Fibroblast of the aortic adventitia (primary cell): ENCODE measurements at regions not wholly inside any gene's neighbourhood (a gene's known extent, or its start where the extent isn't known, plus 50 kb on each side); places are given as distances from the start of the nearest gene placed in this dataset.

Experiments
- DNase-seq: peaks from one replicate; pipeline ENCODE4 v3.0.0-alpha.2; 2010; ENCODE audit warnings: low read depth
- H3K4me3 ChIP-seq: 2 replicates; pipeline ENCODE4 v1.5.1; 2011; ENCODE audit warnings: low read depth, mild to moderate bottlenecking, control low read depth, low read length, moderate library complexity
- TF ChIP-seq, protein P1 (sequence below): IDR thresholded peaks from 2 replicates; pipeline ENCODE4 v1.5.1; 2011; ENCODE audit warnings: mild to moderate bottlenecking, low read length, control low read depth, inconsistent platforms; ENCODE audit not compliant: insufficient read depth

DNA sequence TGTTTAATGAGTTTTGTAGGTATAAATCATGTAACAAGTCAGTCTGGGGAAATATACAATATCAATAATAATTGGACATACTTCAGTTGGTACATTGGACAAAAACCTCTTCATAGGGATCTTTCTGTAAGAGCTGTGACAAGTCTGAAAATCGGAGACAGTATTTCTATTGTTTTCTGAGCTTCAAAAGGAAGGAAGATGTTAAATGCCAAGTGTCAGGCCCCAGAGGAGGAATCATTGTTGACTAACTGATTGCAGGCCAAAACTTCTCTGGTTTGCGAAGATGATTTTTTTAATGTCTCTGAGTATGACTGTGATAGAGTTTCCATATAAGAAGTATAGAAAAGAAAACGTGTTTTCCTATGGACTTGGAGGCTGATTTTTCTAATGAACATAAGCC lies 316.4 kb downstream of the RNF144B start:
- H3K4me3 ChIP-seq: no peak overlapping the region
- TF ChIP-seq, protein P1, sequence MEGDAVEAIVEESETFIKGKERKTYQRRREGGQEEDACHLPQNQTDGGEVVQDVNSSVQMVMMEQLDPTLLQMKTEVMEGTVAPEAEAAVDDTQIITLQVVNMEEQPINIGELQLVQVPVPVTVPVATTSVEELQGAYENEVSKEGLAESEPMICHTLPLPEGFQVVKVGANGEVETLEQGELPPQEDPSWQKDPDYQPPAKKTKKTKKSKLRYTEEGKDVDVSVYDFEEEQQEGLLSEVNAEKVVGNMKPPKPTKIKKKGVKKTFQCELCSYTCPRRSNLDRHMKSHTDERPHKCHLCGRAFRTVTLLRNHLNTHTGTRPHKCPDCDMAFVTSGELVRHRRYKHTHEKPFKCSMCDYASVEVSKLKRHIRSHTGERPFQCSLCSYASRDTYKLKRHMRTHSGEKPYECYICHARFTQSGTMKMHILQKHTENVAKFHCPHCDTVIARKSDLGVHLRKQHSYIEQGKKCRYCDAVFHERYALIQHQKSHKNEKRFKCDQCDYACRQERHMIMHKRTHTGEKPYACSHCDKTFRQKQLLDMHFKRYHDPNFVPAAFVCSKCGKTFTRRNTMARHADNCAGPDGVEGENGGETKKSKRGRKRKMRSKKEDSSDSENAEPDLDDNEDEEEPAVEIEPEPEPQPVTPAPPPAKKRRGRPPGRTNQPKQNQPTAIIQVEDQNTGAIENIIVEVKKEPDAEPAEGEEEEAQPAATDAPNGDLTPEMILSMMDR: no peak
- DNase-seq: no peak

DNA sequence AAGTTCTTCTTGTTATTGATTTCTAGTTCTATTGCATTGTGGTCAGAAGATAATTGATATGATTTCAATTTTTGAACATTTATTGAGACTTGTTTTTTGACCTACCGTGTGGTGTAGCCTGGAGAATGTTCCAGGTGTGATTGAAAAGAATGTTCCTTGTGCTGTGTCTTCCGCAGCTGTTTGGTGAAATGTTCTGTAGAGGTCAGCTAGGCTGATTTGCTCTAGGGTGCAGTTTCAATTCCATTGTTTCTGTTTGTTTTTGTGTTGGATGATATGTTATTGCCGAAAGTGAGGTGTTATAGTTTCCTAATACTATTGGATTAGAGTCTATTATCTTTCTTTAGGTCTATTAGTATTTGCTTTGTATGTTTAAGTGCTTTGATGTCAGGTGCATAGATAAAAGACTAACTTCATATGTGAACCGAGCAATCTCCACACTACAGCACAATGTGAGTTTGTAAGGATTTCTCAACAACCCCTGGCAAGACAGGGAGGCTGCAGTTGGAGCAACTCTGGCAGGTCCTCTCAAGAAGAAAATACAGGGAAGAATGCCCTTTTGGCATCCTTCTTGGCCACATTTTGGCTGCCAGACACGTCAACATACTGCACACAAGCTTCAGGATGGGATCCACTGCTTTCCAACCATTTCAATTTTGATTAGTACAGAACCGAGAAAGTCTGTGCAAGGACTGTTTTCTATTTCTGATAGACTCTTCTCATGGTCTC lies 320.7 kb downstream of the RNF144B start:
- no peak for DNase-seq
- no peak overlapping the region for H3K4me3 ChIP-seq
- TF ChIP-seq, protein P1: no peak

DNA sequence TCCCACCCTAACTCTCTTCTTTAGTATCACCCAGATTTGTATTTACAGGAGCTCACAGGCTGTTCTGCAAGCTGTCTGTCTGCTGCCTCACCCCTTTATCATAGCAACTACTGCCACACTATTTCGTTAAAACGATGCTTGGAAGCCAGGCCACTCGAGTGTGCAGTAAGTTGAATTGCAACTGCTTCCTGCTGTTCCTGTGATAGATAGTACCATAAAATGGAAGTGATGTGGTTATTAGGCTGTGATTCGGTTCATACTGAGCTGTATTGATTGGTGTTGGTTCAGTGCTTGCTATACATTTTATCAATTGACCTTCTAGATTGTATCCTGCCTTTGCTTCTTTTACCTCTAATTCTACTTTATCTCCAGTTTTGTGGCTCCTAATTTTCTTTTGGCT lies 325.4 kb downstream of the RNF144B start:
- TF ChIP-seq, protein P1: no peak
- no peak overlapping the region for H3K4me3 ChIP-seq
- DNase-seq: no peak

DNA sequence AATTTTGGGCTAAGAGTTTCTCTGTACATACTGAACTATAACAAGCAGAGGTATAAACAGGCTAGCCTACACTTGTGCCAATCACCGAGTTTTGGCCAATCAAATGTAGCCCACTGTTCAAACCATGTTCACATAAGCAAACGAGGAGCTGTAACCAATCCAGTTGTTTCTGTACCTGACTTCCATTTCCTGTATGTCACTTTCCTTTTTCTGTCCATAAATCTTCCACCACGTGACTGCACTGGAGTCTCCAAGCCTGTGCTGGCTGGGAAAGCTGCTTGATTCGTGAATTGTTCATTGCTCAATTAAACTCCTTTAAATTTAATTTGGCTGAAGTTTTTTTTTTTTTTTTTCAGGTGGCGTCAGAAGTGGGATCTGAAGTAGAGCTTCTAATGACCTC lies 332.9 kb downstream of the RNF144B start:
- no peak for DNase-seq
- H3K4me3 ChIP-seq: no peak overlapping the region
- TF ChIP-seq, protein P1: no peak

DNA sequence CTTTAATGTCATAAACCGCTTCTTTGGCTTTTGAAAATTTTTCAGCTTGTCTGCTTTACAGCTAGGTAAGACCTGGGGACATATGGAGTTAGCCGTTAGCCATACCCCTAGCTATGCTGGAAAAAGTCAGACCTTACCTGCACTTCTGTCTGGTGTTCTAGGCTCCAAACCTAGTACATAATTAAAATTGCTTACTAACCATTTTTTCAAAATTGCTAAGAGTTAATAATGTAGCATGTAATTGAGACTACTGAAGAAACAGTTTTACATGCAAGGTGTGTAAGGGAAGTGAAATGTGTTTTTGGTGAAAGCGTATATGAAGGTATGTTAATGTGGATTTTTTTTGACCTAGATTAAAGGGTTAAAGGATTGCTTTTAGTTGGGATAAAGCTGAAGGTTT lies 336.9 kb downstream of the RNF144B start:
- DNase-seq: no peak
- no peak overlapping the region for H3K4me3 ChIP-seq
- TF ChIP-seq, protein P1: no peak

DNA sequence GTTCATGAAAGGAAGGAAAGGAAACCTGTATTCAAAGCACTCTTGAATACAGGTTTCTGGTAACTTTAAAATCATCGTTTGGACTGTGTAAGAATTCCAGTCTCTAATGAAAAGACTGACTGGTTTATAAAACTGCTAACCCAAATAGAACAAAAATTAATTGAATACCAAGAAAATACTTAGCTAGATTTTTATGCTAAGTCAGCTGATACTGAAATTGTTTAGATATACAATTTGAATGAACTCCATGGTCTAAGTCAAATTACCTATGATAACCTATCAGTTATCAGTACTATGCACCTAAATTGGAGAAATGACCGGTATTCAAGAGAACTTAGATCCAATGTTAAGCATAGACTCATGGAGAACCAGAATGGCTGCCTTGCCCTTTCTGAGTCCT lies 338.3 kb downstream of the RNF144B start:
- DNase-seq: no peak
- TF ChIP-seq, protein P1: no peak
- H3K4me3 ChIP-seq: no peak overlapping the region
